ENCODE measurements at regions not wholly inside any gene's neighbourhood (a gene's known extent, or its start where the extent isn't known, plus 50 kb on each side); places are given as distances from the start of the nearest gene placed in this dataset.

DNA sequence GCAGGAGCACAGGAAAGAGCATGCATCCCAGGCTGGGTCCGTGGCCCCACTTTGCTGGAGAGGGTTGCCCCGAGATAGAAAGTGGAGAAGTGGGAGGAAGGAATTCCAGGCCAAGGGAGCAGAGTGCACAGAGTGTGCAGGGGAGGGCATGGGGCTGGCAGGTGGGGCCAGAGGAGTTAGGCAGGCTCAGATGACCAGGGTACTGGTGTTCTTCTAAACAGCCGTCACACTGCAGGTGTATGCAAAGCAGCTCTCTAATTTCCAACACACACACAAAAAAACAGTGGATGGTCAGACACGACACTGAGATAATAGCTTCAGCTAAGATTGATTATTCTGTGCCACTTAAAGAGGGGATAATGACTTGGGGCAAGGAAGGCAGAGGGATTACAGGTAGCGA is 212.2 kb downstream of the MTRR start (continued):
- TF ChIP-seq, protein P1, sequence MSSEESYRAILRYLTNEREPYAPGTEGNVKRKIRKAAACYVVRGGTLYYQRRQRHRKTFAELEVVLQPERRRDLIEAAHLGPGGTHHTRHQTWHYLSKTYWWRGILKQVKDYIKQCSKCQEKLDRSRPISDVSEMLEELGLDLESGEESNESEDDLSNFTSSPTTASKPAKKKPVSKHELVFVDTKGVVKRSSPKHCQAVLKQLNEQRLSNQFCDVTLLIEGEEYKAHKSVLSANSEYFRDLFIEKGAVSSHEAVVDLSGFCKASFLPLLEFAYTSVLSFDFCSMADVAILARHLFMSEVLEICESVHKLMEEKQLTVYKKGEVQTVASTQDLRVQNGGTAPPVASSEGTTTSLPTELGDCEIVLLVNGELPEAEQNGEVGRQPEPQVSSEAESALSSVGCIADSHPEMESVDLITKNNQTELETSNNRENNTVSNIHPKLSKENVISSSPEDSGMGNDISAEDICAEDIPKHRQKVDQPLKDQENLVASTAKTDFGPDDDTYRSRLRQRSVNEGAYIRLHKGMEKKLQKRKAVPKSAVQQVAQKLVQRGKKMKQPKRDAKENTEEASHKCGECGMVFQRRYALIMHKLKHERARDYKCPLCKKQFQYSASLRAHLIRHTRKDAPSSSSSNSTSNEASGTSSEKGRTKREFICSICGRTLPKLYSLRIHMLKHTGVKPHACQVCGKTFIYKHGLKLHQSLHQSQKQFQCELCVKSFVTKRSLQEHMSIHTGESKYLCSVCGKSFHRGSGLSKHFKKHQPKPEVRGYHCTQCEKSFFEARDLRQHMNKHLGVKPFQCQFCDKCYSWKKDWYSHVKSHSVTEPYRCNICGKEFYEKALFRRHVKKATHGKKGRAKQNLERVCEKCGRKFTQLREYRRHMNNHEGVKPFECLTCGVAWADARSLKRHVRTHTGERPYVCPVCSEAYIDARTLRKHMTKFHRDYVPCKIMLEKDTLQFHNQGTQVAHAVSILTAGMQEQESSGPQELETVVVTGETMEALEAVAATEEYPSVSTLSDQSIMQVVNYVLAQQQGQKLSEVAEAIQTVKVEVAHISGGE (CRISPR knock-in tag; IDR thresholded peaks at IDR 0.05), result no peak
- TF ChIP-seq ZNF274 (IDR thresholded peaks at IDR 0.05; ENCODE audit: insufficient read depth, insufficient read length), result no peak
- TF ChIP-seq, protein P2, sequence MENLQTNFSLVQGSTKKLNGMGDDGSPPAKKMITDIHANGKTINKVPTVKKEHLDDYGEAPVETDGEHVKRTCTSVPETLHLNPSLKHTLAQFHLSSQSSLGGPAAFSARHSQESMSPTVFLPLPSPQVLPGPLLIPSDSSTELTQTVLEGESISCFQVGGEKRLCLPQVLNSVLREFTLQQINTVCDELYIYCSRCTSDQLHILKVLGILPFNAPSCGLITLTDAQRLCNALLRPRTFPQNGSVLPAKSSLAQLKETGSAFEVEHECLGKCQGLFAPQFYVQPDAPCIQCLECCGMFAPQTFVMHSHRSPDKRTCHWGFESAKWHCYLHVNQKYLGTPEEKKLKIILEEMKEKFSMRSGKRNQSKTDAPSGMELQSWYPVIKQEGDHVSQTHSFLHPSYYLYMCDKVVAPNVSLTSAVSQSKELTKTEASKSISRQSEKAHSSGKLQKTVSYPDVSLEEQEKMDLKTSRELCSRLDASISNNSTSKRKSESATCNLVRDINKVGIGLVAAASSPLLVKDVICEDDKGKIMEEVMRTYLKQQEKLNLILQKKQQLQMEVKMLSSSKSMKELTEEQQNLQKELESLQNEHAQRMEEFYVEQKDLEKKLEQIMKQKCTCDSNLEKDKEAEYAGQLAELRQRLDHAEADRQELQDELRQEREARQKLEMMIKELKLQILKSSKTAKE (IDR thresholded peaks at IDR 0.05; ENCODE audit: low read depth, poor library complexity, severe bottlenecking), result no peak
- TF ChIP-seq NFIC (IDR thresholded peaks at IDR 0.05; ENCODE audit: low read depth, low read length), result no peak
- TF ChIP-seq EED (IDR thresholded peaks at IDR 0.05; ENCODE audit: low read depth), result no peak
- TF ChIP-seq SIX5 (IDR thresholded peaks at IDR 0.05; ENCODE audit: low read depth, low read length, severe bottlenecking), result no peak
- no peak for TF ChIP-seq NR2F1 (conservative IDR thresholded peaks at IDR 0.05)

DNA sequence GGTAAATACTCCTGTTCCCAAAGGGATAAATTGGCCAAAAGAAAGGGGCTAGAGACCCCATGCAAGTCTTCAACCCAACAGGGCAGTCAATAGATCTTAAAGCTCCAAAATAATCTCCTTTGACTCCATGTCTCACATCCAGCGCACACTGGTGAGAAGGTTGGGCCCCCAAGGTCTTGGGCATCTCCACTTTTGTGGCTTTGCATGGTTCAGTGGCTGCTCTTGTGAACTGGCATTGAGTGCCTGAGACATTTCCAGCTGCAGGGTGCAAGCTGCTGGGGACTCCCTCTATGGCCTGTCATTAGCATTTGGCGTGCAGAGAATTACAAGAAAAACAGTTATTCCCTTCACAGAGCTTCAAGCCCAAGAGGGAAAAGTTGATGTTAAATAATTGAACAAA is 224.7 kb downstream of the MTRR start:
- H3K79me2 ChIP-seq (ENCODE audit: control insufficient read depth, insufficient read depth, low read length), result no peaks in the 10 kb centered on the region
- CTCF ChIA-PET, result no interaction called here

More for the DNA sequence above, 224.7 kb downstream of the MTRR start:
- H3K4me3 ChIP-seq, result no peak overlapping the region
- no peak overlapping the region for H2AFZ ChIP-seq (ENCODE audit: control insufficient read depth, low read depth, low read length)
- ChIA-PET POLR2A (no interaction called here), RAD21 (ENCODE audit: unreplicated experiment) (no interaction called here), SMC1A (ENCODE audit: uncharacterized antibody, unreplicated experiment) (no interaction called here)
- intact Hi-C loops (cut with micrococcal nuclease; ENCODE audit: unreplicated experiment), result no loop called here
- TF ChIP-seq IKZF2 (IDR thresholded peaks at IDR 0.05), result no peak
- no peak for TF ChIP-seq ESRRA (IDR thresholded peaks at IDR 0.05; ENCODE audit: low read length)
- no peak for TF ChIP-seq NFXL1 (IDR thresholded peaks at IDR 0.05; ENCODE audit: borderline replicate concordance)
- TF ChIP-seq BHLHE40 (IDR thresholded peaks at IDR 0.05; ENCODE audit: borderline replicate concordance in 1 of 2, low read depth in 2 of 2, low read length in 1 of 2), result no peak
- no peak for TF ChIP-seq BRCA1 (IDR thresholded peaks at IDR 0.05; ENCODE audit: low read depth, low read length)
- in situ Hi-C loops (cut with MboI), result no loop called here
- BruUV-seq (replicated peaks), result no TSS peak
- H3K9ac ChIP-seq (ENCODE audit: control insufficient read depth, insufficient read depth, low read length), result no peak overlapping the region
- H3K9me3 ChIP-seq (replicated peaks; ENCODE audit: control insufficient read depth, insufficient read depth, low read length), result no peaks in the 10 kb centered on the region
- no peaks in the 10 kb centered on the region for H4K20me1 ChIP-seq (ENCODE audit: control insufficient read depth, insufficient read depth)
- no peak overlapping the region for H3K4me2 ChIP-seq (ENCODE audit: control insufficient read depth, insufficient read depth)
- no peaks in the 10 kb centered on the region for H3K27me3 ChIP-seq (replicated peaks in 1 of 2; ENCODE audit: control insufficient read depth in 2 of 2, insufficient read depth in 2 of 2, low read length in 1 of 2)
- DNase-seq (ENCODE audit: low read depth, low spot score) (no peak), FAIRE-seq (no peak), ATAC-seq (no peak)
- H3K27ac ChIP-seq (ENCODE audit: control insufficient read depth, insufficient read depth), result no peak overlapping the region
- no peaks in the 10 kb centered on the region for H3K36me3 ChIP-seq (ENCODE audit: control insufficient read depth in 2 of 2, insufficient read depth in 2 of 2, low read length in 1 of 2)
- H3K4me1 ChIP-seq (ENCODE audit: control insufficient read depth, insufficient read depth, low read length), result no peaks in the 10 kb centered on the region
- 22% methylated on average over 2 of the region's 2 CpGs for WGBS (ENCODE audit: insufficient coverage, insufficient replicate concordance, low lambda C conversion rate, missing lambda C conversion rate)

Data from GM12878 (cell line).